SK-N-SH (cell line): ENCODE measurements at regions not wholly inside any gene's neighbourhood (a gene's known extent, or its start where the extent isn't known, plus 50 kb on each side); places are given as distances from the start of the nearest gene placed in this dataset.

Source experiments
- CTCF ChIA-PET: fragments of 300-600, 350-600 bp; formaldehyde crosslinking; extraction: SDS; loops from one replicate; lab custom pipeline; 2021; lab: Yijun Ruan, JAX
- POLR2A ChIA-PET: fragments of 350-600 bp; sonication (Branson Sonifier 250); formaldehyde crosslinking; extraction: SDS; loops from one replicate; lab custom pipeline; 2020; ENCODE audit warnings: antibody characterized with exemption, inconsistent platforms; lab: Yijun Ruan, JAX
- DNase-seq: peaks from one replicate; pipeline ENCODE4 v3.0.0; 2012
- H2AFZ ChIP-seq: fragments of 200-600 bp; sonication (generic); 2 replicates; pipeline ENCODE4 v1.8.1; 2016; ENCODE audit warnings: antibody characterized with exemption, mild to moderate bottlenecking, low read depth
- H3F3A ChIP-seq: fragments of 200-600 bp; sonication (generic); replicated peaks from 2 replicates; pipeline ENCODE3; 2016; ENCODE audit warnings: antibody characterized with exemption, mild to moderate bottlenecking; ENCODE audit not compliant: insufficient read depth
- H3K27ac ChIP-seq, 2 experiments: fragments of 200-500 bp in 1 of 2; fragments of 200-600 bp in 1 of 2; sonication (Bioruptor generic) in 1 of 2; sonication (generic), shearing (Covaris generic) in 1 of 2; 2 replicates each; pipeline versions ENCODE4 v1.5.1 to v1.6.1; 2014 to 2016; ENCODE audit warnings: low read depth in 2 of 2, inconsistent platforms in 1 of 2, low read length in 1 of 2, mild to moderate bottlenecking in 1 of 2, mixed read lengths in 1 of 2
- H3K27me3 ChIP-seq: fragments of 200-600 bp; sonication (generic), shearing (Covaris generic); 2 replicates; pipeline ENCODE4 v1.6.1; 2016; ENCODE audit warnings: mixed run types; ENCODE audit not compliant: insufficient read depth
- H3K36me3 ChIP-seq, 2 experiments: fragments of 200-500 bp in 1 of 2; fragments of 200-600 bp in 1 of 2; sonication (Bioruptor generic) in 1 of 2; sonication (generic) in 1 of 2; replicated peaks in 1 of 2; 2 replicates each; pipeline versions ENCODE3 to v1.5.1; 2014 to 2016; ENCODE audit warnings: low read length in 1 of 2, mild to moderate bottlenecking in 1 of 2; ENCODE audit not compliant: insufficient read depth in 2 of 2, control insufficient read depth in 1 of 2
- H3K4me1 ChIP-seq, 2 experiments: fragments of 200-500 bp in 1 of 2; fragments of 200-600 bp in 1 of 2; sonication (Bioruptor generic) in 1 of 2; sonication (generic), shearing (Covaris generic) in 1 of 2; 2 replicates each; pipeline versions ENCODE4 v1.5.1 to v1.6.1; 2014 to 2016; ENCODE audit warnings: low read depth in 1 of 2, low read length in 1 of 2, mixed run types in 1 of 2; ENCODE audit not compliant: insufficient read depth in 2 of 2, control insufficient read depth in 1 of 2
- H3K4me2 ChIP-seq: fragments of 200-600 bp; sonication (generic), shearing (Covaris generic); 2 replicates; pipeline ENCODE4 v1.6.1; 2017; ENCODE audit warnings: mixed run types
- H3K4me3 ChIP-seq, 2 experiments: fragments of 200-500 bp in 1 of 2; fragments of 200-600 bp in 1 of 2; sonication (Bioruptor generic) in 1 of 2; sonication (generic), shearing (Covaris generic) in 1 of 2; 2 replicates each; pipeline versions ENCODE4 v1.5.1 to v1.8.1; 2014 to 2016; ENCODE audit warnings: low read depth in 2 of 2, inconsistent platforms in 1 of 2, low read length in 1 of 2, mild to moderate bottlenecking in 1 of 2, mixed read lengths in 1 of 2, moderate library complexity in 1 of 2
- H3K79me2 ChIP-seq: fragments of 200-600 bp; sonication (generic); 2 replicates; pipeline ENCODE4 v1.8.1; 2017; ENCODE audit warnings: mild to moderate bottlenecking; ENCODE audit not compliant: insufficient read depth
- H3K9ac ChIP-seq: fragments of 200-600 bp; sonication (generic); 2 replicates; pipeline ENCODE4 v1.6.1; 2017; ENCODE audit warnings: mixed run types
- H3K9me2 ChIP-seq: fragments of 200-600 bp; sonication (generic); 2 replicates; pipeline ENCODE4 v1.6.1; 2017; ENCODE audit warnings: mixed run types
- H3K9me3 ChIP-seq: fragments of 200-600 bp; sonication (generic); 2 replicates; pipeline ENCODE4 v1.6.1; 2017; ENCODE audit warnings: mixed run types, mild to moderate bottlenecking, moderate library complexity
- H4K20me1 ChIP-seq: fragments of 200-600 bp; sonication (generic); 2 replicates; pipeline ENCODE4 v1.6.1; 2017; ENCODE audit warnings: mild to moderate bottlenecking, mixed run types; ENCODE audit not compliant: insufficient read depth
- ELF1 ChIP-seq: IDR thresholded peaks from 2 replicates; pipeline ENCODE4 v1.4.0; 2012
- FOSL2 ChIP-seq: IDR thresholded peaks from 2 replicates; pipeline ENCODE4 v1.4.0; 2012; ENCODE audit warnings: low read depth, mild to moderate bottlenecking, moderate library complexity, borderline replicate concordance
- GABPA ChIP-seq: IDR thresholded peaks from 2 replicates; pipeline ENCODE4 v1.4.0; 2012; ENCODE audit warnings: low read depth, mild to moderate bottlenecking
- GATA2 ChIP-seq: sonication (generic); formaldehyde crosslinking; IDR thresholded peaks from 2 replicates; pipeline ENCODE4 v1.5.0; 2020; ENCODE audit warnings: mild to moderate bottlenecking, missing genetic modification reagents
- MAX ChIP-seq: IDR thresholded peaks from 2 replicates; pipeline ENCODE4 v1.4.0; 2012; ENCODE audit warnings: low read depth
- REST ChIP-seq: IDR thresholded peaks from 2 replicates; pipeline ENCODE4 v1.6.1; 2012; ENCODE audit warnings: mild to moderate bottlenecking, low read depth, low read length, moderate library complexity
- RXRA ChIP-seq: IDR thresholded peaks from 2 replicates; pipeline ENCODE4 v1.4.0; 2012; ENCODE audit warnings: low read depth, mild to moderate bottlenecking, borderline replicate concordance
- SIN3A ChIP-seq: IDR thresholded peaks from 2 replicates; pipeline ENCODE4 v1.6.1; 2012; ENCODE audit warnings: low read depth, mild to moderate bottlenecking, low read length, moderate library complexity, borderline replicate concordance
- SMC3 ChIP-seq: IDR thresholded peaks from 2 replicates; pipeline ENCODE4 v1.6.1; 2012; ENCODE audit warnings: low read depth, low read length, improper control_type of control experiment
- TAF1 ChIP-seq: IDR thresholded peaks from 2 replicates; pipeline ENCODE4 v1.6.1; 2012; ENCODE audit warnings: low read depth, mild to moderate bottlenecking, low read length, moderate library complexity, borderline replicate concordance
- TCF12 ChIP-seq: IDR thresholded peaks from 2 replicates; pipeline ENCODE4 v1.4.0; 2012
- TEAD4 ChIP-seq: IDR thresholded peaks from 2 replicates; pipeline ENCODE4 v1.4.0; 2012; ENCODE audit warnings: mild to moderate bottlenecking, borderline replicate concordance; ENCODE audit not compliant: insufficient read depth
- USF1 ChIP-seq: IDR thresholded peaks from 2 replicates; pipeline ENCODE4 v1.4.0; 2012; ENCODE audit warnings: low read depth, borderline replicate concordance
- USF2 ChIP-seq: fragments of 150-350 bp; IDR thresholded peaks from 2 replicates; pipeline ENCODE4 v1.6.1; 2017; ENCODE audit warnings: antibody characterized with exemption, low read length, low read depth, borderline replicate concordance
- ZBTB33 ChIP-seq: IDR thresholded peaks from 2 replicates; pipeline ENCODE4 v1.4.0; 2012; ENCODE audit warnings: low read depth, borderline replicate concordance
- WGBS: methylation state at CpG from one replicate; pipeline ENCODE4 v1.1.6; 2017; ENCODE audit warnings: low lambda C conversion rate; 5-methylcytosine and 5-hydroxymethylcytosine counted together

- Histone ChIP-seq H3K4me3 (no peak overlapping the region), H3K9me2 (no peaks in the 10 kb centered on the region), H3K27me3 (no peaks in the 10 kb centered on the region), H4K20me1 (no peaks in the 10 kb centered on the region), H3F3A (no peaks in the 10 kb centered on the region), H3K4me2 (no peak overlapping the region), H3K9me3 (no peaks in the 10 kb centered on the region), H3K79me2 (no peaks in the 10 kb centered on the region), H2AFZ (no peak overlapping the region), H3K27ac (no peak overlapping the region), H3K4me1 (no peaks in the 10 kb centered on the region), H3K36me3 (no peaks in the 10 kb centered on the region), H3K9ac (no peak overlapping the region)
- 3% methylated on average over 4 of the region's 4 CpGs for WGBS
- CTCF ChIA-PET, result no interaction called here
- POLR2A ChIA-PET, result no interaction called here
- no peak for DNase-seq
- TF ChIP-seq SIN3A (no peak), TEAD4 (no peak), MAX (no peak), GATA2 (no peak), USF2 (no peak), TAF1 (no peak), RXRA (no peak), ELF1 (no peak), TCF12 (no peak), SMC3 (no peak), ZBTB33 (no peak), FOSL2 (no peak), REST (no peak), USF1 (no peak), GABPA (no peak)
Observed at GRCh38 chr3:87615506-87615905, 339.1 kb upstream of the POU1F1 start.
